HG03097 (cell line): ENCODE measurements at regions not wholly inside any gene's neighbourhood (a gene's known extent, or its start where the extent isn't known, plus 50 kb on each side); places are given as distances from the start of the nearest gene placed in this dataset.

Experiments used
- ATAC-seq: cut with Tn5 transposase; IDR thresholded peaks from one replicate; pipeline ENCODE4 v1.9.1; 2021; ENCODE audit not compliant: unreplicated experiment, low FRiP score

- ATAC-seq = no peak
These were observed 486.4 kb downstream of the NPIPA7 start for GRCh38 chr16:16865374-16865773.

- no peak for ATAC-seq
These were observed 489.0 kb downstream of the NPIPA7 start for GRCh38 chr16:16867973-16868372.

- no peak for ATAC-seq
These were observed 489.8 kb downstream of the NPIPA7 start for GRCh38 chr16:16868727-16869126.

- ATAC-seq = no peak
These were observed 490.8 kb downstream of the NPIPA7 start for GRCh38 chr16:16869746-16870145.

- ATAC-seq = no peak
These were observed 492.3 kb downstream of the NPIPA7 start for GRCh38 chr16:16871196-16871595.

GRCh38 chr16:16877061-16877460, 498.1 kb downstream of the NPIPA7 start:
- ATAC-seq = no peak

- ATAC-seq = no peak
These were observed 500.8 kb downstream of the NPIPA7 start for GRCh38 chr16:16879567-16880251.

- ATAC-seq = no peak
These were observed 502.9 kb downstream of the NPIPA7 start for GRCh38 chr16:16881814-16882213.

- no peak for ATAC-seq
These were observed 503.8 kb downstream of the NPIPA7 start for GRCh38 chr16:16882766-16883165.

GRCh38 chr16:16884451-16884850, 505.5 kb downstream of the NPIPA7 start:
- no peak for ATAC-seq

- no peak for ATAC-seq
These were observed 508.3 kb downstream of the NPIPA7 start for GRCh38 chr16:16887193-16887592.

GRCh38 chr16:16890964-16891363, 512.0 kb downstream of the NPIPA7 start:
- no peak for ATAC-seq

- no peak for ATAC-seq
These were observed 525.7 kb downstream of the NPIPA7 start for GRCh38 chr16:16904601-16905000.

- ATAC-seq = no peak
These were observed 526.9 kb downstream of the NPIPA7 start for GRCh38 chr16:16905850-16906249.

- no peak for ATAC-seq
These were observed 528.1 kb downstream of the NPIPA7 start for GRCh38 chr16:16907089-16907488.

- ATAC-seq = no peak
These were observed 529.1 kb downstream of the NPIPA7 start for GRCh38 chr16:16908077-16908476.

GRCh38 chr16:16909126-16909525, 530.2 kb downstream of the NPIPA7 start:
- ATAC-seq = no peak

GRCh38 chr16:16910666-16911065, 531.7 kb downstream of the NPIPA7 start:
- no peak for ATAC-seq

- ATAC-seq = no peak
These were observed 536.8 kb downstream of the NPIPA7 start for GRCh38 chr16:16915771-16916170.

GRCh38 chr16:16917191-16917785, 538.3 kb downstream of the NPIPA7 start:
- no peak for ATAC-seq

- ATAC-seq = no peak
These were observed 544.5 kb downstream of the NPIPA7 start for GRCh38 chr16:16923479-16923878.

- no peak for ATAC-seq
These were observed 545.7 kb downstream of the NPIPA7 start for GRCh38 chr16:16924613-16925012.
